SK-N-SH (cell line): ENCODE measurements at regions not wholly inside any gene's neighbourhood (a gene's known extent, or its start where the extent isn't known, plus 50 kb on each side); places are given as distances from the start of the nearest gene placed in this dataset.

ENCODE experiments used
- CTCF ChIA-PET: fragments of 300-600, 350-600 bp; formaldehyde crosslinking; extraction: SDS; loops from one replicate; lab custom pipeline; 2021; lab: Yijun Ruan, JAX
- POLR2A ChIA-PET: fragments of 350-600 bp; sonication (Branson Sonifier 250); formaldehyde crosslinking; extraction: SDS; loops from one replicate; lab custom pipeline; 2020; ENCODE audit warnings: antibody characterized with exemption, inconsistent platforms; lab: Yijun Ruan, JAX
- DNase-seq: peaks from one replicate; pipeline ENCODE4 v3.0.0; 2012
- H2AFZ ChIP-seq: fragments of 200-600 bp; sonication (generic); 2 replicates; pipeline ENCODE4 v1.8.1; 2016; ENCODE audit warnings: antibody characterized with exemption, mild to moderate bottlenecking, low read depth
- H3F3A ChIP-seq: fragments of 200-600 bp; sonication (generic); replicated peaks from 2 replicates; pipeline ENCODE3; 2016; ENCODE audit warnings: antibody characterized with exemption, mild to moderate bottlenecking; ENCODE audit not compliant: insufficient read depth
- H3K27ac ChIP-seq, 2 experiments: fragments of 200-500 bp in 1 of 2; fragments of 200-600 bp in 1 of 2; sonication (Bioruptor generic) in 1 of 2; sonication (generic), shearing (Covaris generic) in 1 of 2; 2 replicates each; pipeline versions ENCODE4 v1.5.1 to v1.6.1; 2014 to 2016; ENCODE audit warnings: low read depth in 2 of 2, inconsistent platforms in 1 of 2, low read length in 1 of 2, mild to moderate bottlenecking in 1 of 2, mixed read lengths in 1 of 2
- H3K27me3 ChIP-seq: fragments of 200-600 bp; sonication (generic), shearing (Covaris generic); 2 replicates; pipeline ENCODE4 v1.6.1; 2016; ENCODE audit warnings: mixed run types; ENCODE audit not compliant: insufficient read depth
- H3K36me3 ChIP-seq, 2 experiments: fragments of 200-500 bp in 1 of 2; fragments of 200-600 bp in 1 of 2; sonication (Bioruptor generic) in 1 of 2; sonication (generic) in 1 of 2; replicated peaks in 1 of 2; 2 replicates each; pipeline versions ENCODE3 to v1.5.1; 2014 to 2016; ENCODE audit warnings: low read length in 1 of 2, mild to moderate bottlenecking in 1 of 2; ENCODE audit not compliant: insufficient read depth in 2 of 2, control insufficient read depth in 1 of 2
- H3K4me1 ChIP-seq, 2 experiments: fragments of 200-500 bp in 1 of 2; fragments of 200-600 bp in 1 of 2; sonication (Bioruptor generic) in 1 of 2; sonication (generic), shearing (Covaris generic) in 1 of 2; 2 replicates each; pipeline versions ENCODE4 v1.5.1 to v1.6.1; 2014 to 2016; ENCODE audit warnings: low read depth in 1 of 2, low read length in 1 of 2, mixed run types in 1 of 2; ENCODE audit not compliant: insufficient read depth in 2 of 2, control insufficient read depth in 1 of 2
- H3K4me2 ChIP-seq: fragments of 200-600 bp; sonication (generic), shearing (Covaris generic); 2 replicates; pipeline ENCODE4 v1.6.1; 2017; ENCODE audit warnings: mixed run types
- H3K4me3 ChIP-seq, 2 experiments: fragments of 200-500 bp in 1 of 2; fragments of 200-600 bp in 1 of 2; sonication (Bioruptor generic) in 1 of 2; sonication (generic), shearing (Covaris generic) in 1 of 2; 2 replicates each; pipeline versions ENCODE4 v1.5.1 to v1.8.1; 2014 to 2016; ENCODE audit warnings: low read depth in 2 of 2, inconsistent platforms in 1 of 2, low read length in 1 of 2, mild to moderate bottlenecking in 1 of 2, mixed read lengths in 1 of 2, moderate library complexity in 1 of 2
- H3K79me2 ChIP-seq: fragments of 200-600 bp; sonication (generic); 2 replicates; pipeline ENCODE4 v1.8.1; 2017; ENCODE audit warnings: mild to moderate bottlenecking; ENCODE audit not compliant: insufficient read depth
- H3K9ac ChIP-seq: fragments of 200-600 bp; sonication (generic); 2 replicates; pipeline ENCODE4 v1.6.1; 2017; ENCODE audit warnings: mixed run types
- H3K9me2 ChIP-seq: fragments of 200-600 bp; sonication (generic); 2 replicates; pipeline ENCODE4 v1.6.1; 2017; ENCODE audit warnings: mixed run types
- H3K9me3 ChIP-seq: fragments of 200-600 bp; sonication (generic); 2 replicates; pipeline ENCODE4 v1.6.1; 2017; ENCODE audit warnings: mixed run types, mild to moderate bottlenecking, moderate library complexity
- H4K20me1 ChIP-seq: fragments of 200-600 bp; sonication (generic); 2 replicates; pipeline ENCODE4 v1.6.1; 2017; ENCODE audit warnings: mild to moderate bottlenecking, mixed run types; ENCODE audit not compliant: insufficient read depth
- CTCF ChIP-seq: fragments of 200-600 bp; sonication (generic); IDR thresholded peaks from 2 replicates; pipeline ENCODE4 v1.6.1; 2017; ENCODE audit warnings: antibody characterized with exemption, mild to moderate bottlenecking, moderate library complexity
- ELF1 ChIP-seq: IDR thresholded peaks from 2 replicates; pipeline ENCODE4 v1.4.0; 2012
- EZH2phosphoT487 ChIP-seq: fragments of 200-600 bp; sonication (generic); IDR thresholded peaks from 2 replicates; pipeline ENCODE4 v1.6.1; 2017; ENCODE audit warnings: low read depth, mixed run types, mild to moderate bottlenecking, antibody characterized with exemption, moderate library complexity, borderline replicate concordance
- MEF2A ChIP-seq: IDR thresholded peaks from 2 replicates; pipeline ENCODE4 v1.4.0; 2012; ENCODE audit warnings: low read depth, borderline replicate concordance
- NRF1 ChIP-seq: IDR thresholded peaks from 2 replicates; pipeline ENCODE4 v1.6.1; 2012; ENCODE audit warnings: low read depth, mild to moderate bottlenecking, low read length
- PBX3 ChIP-seq: IDR thresholded peaks from 2 replicates; pipeline ENCODE4; 2012
- RCOR1 ChIP-seq: fragments of 150-350 bp; IDR thresholded peaks from 2 replicates; pipeline ENCODE4 v1.6.1; 2017; ENCODE audit warnings: antibody characterized with exemption, low read length
- TAF1 ChIP-seq: IDR thresholded peaks from 2 replicates; pipeline ENCODE4 v1.6.1; 2012; ENCODE audit warnings: low read depth, mild to moderate bottlenecking, low read length, moderate library complexity, borderline replicate concordance
- TEAD4 ChIP-seq: IDR thresholded peaks from 2 replicates; pipeline ENCODE4 v1.4.0; 2012; ENCODE audit warnings: mild to moderate bottlenecking, borderline replicate concordance; ENCODE audit not compliant: insufficient read depth
- USF2 ChIP-seq: fragments of 150-350 bp; IDR thresholded peaks from 2 replicates; pipeline ENCODE4 v1.6.1; 2017; ENCODE audit warnings: antibody characterized with exemption, low read length, low read depth, borderline replicate concordance
- WGBS: methylation state at CpG from one replicate; pipeline ENCODE4 v1.1.6; 2017; ENCODE audit warnings: low lambda C conversion rate; 5-methylcytosine and 5-hydroxymethylcytosine counted together

- ChIA-PET CTCF (interaction anchor here (1.2 kb wide), 1 partner anchor 10 kb away, joined by 4 read pairs; no protein-coding TSS in a partner anchor), POLR2A (no interaction called here)
- Histone ChIP-seq H3K36me3 (no peaks in the 10 kb centered on the region), H3K9me3 (no peaks in the 10 kb centered on the region), H3F3A (peaks cover 3% of the 10 kb centered on the region), H3K4me3 (no peak overlapping the region), H4K20me1 (no peaks in the 10 kb centered on the region), H3K4me1 (no peaks in the 10 kb centered on the region), H3K9me2 (no peaks in the 10 kb centered on the region), H2AFZ (no peak overlapping the region), H3K9ac (no peak overlapping the region), H3K79me2 (no peaks in the 10 kb centered on the region), H3K4me2 (no peak overlapping the region), H3K27ac (no peak overlapping the region), H3K27me3 (no peaks in the 10 kb centered on the region)
- TF ChIP-seq CTCF (peak; percentile 55), NRF1 (no peak)
- no peak for DNase-seq
- WGBS = 0% methylated on average over 1 of the region's 1 CpG
Measured at GRCh38 chrX:81489987-81490386, 288.1 kb downstream of the SH3BGRL start.

GRCh38 chrX:81527881-81528440, 326.1 kb downstream of the SH3BGRL start:
- CTCF ChIA-PET = no interaction called here
- Histone ChIP-seq H2AFZ (no peak overlapping the region), H3K27me3 (no peaks in the 10 kb centered on the region), H3F3A (peaks cover under 1% of the 10 kb centered on the region), H3K4me1 (no peaks in the 10 kb centered on the region), H3K36me3 (no peaks in the 10 kb centered on the region)
- TF ChIP-seq RCOR1 = no peak
- no peak for TF ChIP-seq TEAD4
- TF ChIP-seq TAF1 = no peak
- no peak for TF ChIP-seq MEF2A
- no peak for TF ChIP-seq USF2
- no peak for TF ChIP-seq ELF1
- TF ChIP-seq EZH2phosphoT487 = no peak
- no peak for TF ChIP-seq PBX3
- TF ChIP-seq, all 33 proteins: peak for 0
- no peaks in the 10 kb centered on the region for H3K9me3 ChIP-seq
- H3K27ac ChIP-seq = no peak overlapping the region
- no peak for DNase-seq
- POLR2A ChIA-PET = interaction anchor here (0.6 kb wide), 1 partner anchor 88 kb away, joined by 3 read pairs; no protein-coding TSS in a partner anchor
- no peaks in the 10 kb centered on the region for H4K20me1 ChIP-seq
- no peak overlapping the region for H3K4me3 ChIP-seq
- no peak overlapping the region for H3K4me2 ChIP-seq
- H3K9ac ChIP-seq = no peak overlapping the region
- WGBS = 10% methylated on average over 2 of the region's 2 CpGs
- no peaks in the 10 kb centered on the region for H3K9me2 ChIP-seq
- no peaks in the 10 kb centered on the region for H3K79me2 ChIP-seq
